SW 1271 (cell line): ENCODE measurements at regions not wholly inside any gene's neighbourhood (a gene's known extent, or its start where the extent isn't known, plus 50 kb on each side); places are given as distances from the start of the nearest gene placed in this dataset.
"Not testable (repeated sequence)": the region's sequence is repeated elsewhere in the genome, so short reads cannot be mapped to it uniquely, and the experiment has no call there.

Experiments
- DNase-seq, 2 experiments: peaks; one replicate each; lab custom pipeline; 2025; lab: John Stamatoyannopoulos, UW

DNA sequence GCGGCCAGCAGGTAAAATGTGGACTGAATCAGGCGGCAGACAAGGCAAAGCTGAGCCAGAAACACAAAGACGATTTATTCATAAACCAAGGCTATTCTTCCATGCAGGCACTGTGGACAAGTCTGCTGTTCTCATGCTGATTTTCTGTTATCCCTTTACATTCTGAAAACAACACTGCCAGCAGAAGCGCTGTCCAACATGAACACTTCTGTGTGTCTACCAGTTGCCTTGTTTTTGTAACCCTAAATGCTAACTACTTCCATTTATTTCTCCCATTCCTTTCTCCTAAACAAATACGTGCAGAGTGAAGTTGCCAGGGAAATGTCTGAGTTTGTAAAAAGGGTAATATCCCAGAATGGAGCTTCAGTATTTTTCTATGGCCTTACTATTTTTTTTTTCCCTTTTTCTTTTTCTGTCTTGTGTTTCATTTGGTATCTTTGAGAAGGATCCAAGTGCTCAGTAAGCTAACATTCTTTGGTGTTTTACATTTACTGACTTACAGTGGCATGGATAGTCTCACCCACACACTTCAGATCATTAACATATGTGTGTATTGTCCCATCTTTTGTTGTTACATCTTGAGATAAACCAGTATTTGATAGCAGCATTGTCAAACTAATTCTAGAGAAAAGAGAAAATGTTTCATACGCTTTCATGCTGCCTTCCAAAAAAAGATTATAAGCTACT lies 1308.9 kb upstream of the MAP3K7 start:
- DNase-seq, result no peak

DNA sequence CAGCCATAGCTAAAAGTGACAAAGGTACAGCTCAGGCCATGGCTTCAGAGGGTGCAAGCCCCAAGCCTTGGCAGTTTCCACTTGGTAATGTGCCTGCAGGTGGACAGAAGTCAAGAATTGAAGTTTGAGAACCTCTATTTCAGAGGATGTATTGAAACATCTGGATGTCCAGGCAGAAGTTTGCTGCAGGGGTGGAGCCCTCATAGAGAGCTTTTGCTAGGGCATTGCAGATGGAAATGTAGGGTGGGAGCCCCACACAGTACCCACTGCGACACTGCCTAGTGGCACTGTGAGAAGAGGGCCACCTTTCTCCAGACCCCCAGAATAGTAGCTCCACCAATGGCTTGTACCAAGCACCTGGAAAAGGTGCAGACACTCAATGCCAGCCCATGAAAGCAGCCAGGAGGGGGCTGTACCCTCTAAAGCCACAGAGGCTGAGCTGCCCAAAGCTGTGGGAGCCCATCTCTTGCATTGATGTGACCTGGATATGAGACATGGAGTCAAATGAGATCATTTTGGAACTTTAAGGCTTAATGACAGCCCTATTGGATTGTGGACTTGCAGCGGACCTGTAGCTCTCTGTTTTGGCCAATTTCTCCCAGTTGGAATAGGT lies 1299.4 kb upstream of the MAP3K7 start:
- DNase-seq, result no peak

DNA sequence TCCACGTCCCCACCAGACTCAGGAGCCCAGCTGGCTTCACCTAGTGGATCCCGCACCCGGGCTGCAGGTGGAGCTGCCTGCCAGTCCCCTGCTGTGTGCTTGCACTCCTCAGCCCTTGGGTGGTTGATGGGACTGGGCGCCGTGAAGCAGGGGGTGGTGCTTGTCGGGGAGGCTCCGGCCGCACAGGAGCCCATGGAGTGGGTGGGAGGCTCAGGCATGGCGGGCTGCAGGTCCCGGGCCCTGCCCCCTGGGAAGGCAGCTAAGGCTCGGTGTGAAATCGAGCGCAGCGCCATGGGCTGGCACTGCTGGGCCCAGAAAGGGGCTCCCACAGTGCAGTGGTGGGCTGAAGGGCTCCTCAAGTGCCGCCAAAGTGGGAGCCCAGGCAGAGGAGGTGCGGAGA lies 1294.9 kb upstream of the MAP3K7 start:
- not testable (repeated sequence) for DNase-seq

DNA sequence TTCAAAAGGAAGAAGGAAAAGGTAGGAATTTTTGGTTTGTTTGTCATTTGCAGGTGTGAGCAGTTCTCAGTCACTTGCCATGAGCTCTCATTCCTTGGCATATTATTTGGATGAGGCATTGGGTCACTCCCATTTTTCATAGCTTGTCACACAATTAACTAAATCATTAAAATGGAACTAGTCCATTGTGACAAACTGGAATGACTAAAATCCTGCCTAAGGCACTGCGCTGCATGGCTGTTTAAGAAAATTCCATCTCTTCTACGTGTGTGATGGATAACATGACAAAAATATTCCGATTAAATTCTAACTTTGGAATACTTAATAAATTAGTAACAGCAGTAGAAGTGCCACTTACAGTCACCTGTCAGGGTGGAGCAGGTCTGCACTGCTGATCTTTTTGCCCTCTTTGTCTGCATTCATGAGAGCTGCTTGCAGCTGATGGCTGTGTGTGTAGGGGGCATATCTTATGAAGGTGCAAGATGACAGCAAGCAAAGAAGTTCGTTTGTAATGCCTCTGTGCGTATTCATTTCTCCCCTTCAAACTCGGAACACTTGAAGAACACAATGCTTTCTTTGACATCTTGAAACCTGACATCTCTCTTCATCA lies 1292.6 kb upstream of the MAP3K7 start:
- DNase-seq, result no peak

DNA sequence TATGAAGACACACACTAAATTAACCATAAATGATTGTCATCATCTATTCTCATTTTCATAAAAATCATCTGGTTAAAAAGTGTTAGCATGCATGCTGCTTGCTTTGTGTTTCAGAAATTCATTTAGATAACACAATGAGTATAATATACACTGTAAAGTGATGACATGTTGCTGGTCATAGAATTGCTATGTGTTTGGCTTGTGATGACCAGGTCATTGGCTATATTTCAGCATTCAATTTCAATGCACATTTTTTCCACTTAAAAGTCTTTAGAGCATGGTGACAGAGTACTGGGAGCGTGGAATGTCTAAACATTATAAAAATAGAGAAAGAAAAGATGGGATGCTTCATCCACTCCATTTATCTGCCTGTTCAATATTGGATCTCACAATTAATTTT lies 1291.1 kb upstream of the MAP3K7 start:
- DNase-seq, result no peak

DNA sequence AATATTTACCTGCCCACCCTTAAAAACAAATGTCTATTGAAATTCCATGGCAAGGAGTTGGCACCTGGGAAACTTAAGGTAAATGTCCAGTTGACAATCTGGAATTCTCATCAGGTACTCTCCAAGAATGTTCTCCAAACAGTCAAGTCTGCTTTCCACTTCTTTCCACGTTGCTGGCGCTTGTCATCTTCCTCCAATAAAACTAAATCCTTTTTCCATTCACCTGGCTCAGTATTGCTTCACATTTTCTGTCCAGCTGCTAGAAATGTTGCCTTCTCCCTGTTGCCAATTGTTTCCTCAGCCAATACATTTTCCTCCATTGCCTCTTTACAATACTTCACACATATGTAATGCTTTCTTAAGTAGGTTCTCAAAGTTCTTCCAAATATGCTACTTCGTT lies 1288.1 kb upstream of the MAP3K7 start:
- DNase-seq, result no peak

DNA sequence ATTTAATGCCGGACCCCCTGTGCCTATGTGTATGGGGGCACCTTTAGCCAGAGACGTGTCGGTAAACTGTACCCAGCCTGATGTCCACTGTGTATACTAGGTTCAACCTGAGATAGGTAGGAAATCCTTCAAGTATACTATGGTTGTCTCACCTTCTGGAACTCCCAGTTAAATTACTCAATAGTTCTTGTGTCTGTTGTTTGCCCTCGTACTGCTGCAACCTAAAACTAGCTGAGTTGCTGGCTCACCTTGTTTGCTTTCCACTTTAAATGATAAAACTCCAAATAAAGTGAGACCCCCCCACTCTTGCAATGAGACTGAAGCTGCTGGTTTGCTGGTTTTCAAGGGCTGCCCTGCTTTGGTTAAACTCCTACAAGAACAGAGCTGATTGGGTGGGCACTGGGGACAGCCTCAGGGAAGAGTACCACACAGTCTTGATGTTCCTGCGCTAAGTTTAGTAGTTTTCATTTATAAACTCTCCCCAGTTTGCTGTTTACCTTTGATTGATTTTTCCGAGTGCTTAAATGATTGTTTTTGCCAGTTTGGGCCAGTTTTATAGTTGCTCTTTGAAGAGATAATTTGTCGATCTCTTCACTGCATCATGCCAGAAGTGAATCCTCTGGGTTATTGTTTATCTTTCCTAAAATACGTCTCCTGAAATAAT lies 1281.8 kb upstream of the MAP3K7 start:
- no peak for DNase-seq

DNA sequence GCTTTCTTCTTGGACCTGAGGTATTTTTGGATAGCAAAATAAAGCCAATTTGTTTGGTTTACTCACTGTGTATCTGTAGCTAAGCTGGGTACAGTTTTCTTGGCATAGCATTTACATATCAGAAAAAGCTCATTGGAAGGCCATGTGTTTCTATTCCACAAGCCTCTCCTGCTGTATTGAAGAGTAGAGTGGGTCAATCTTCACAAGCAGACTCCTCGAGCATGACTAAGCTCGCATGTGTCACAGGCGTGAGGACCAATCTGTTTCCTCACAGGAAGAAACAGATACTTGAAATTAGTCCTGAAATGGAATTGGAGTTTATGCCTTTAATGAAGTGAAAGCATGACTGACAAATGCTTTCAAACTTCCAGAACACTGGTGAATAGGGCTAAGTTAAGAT lies 1279.0 kb upstream of the MAP3K7 start:
- no peak for DNase-seq

DNA sequence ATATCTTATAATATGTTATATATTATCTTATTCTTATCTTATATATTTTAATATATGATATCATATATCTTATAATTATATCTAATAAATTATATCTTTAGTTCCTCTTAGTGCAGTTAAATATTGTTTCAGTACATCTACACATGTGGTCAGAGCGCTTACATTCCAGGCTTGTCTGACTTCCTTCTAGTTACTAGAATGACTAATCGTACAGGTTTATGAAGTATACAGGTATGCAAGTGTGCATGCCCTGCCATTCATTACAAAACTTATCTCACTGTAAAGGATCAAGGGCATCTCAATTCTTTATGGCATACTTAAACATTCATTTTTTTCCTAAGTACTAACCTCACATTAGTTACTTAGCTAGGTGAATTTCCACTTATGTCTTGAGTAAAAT lies 1278.0 kb upstream of the MAP3K7 start:
- no peak for DNase-seq

DNA sequence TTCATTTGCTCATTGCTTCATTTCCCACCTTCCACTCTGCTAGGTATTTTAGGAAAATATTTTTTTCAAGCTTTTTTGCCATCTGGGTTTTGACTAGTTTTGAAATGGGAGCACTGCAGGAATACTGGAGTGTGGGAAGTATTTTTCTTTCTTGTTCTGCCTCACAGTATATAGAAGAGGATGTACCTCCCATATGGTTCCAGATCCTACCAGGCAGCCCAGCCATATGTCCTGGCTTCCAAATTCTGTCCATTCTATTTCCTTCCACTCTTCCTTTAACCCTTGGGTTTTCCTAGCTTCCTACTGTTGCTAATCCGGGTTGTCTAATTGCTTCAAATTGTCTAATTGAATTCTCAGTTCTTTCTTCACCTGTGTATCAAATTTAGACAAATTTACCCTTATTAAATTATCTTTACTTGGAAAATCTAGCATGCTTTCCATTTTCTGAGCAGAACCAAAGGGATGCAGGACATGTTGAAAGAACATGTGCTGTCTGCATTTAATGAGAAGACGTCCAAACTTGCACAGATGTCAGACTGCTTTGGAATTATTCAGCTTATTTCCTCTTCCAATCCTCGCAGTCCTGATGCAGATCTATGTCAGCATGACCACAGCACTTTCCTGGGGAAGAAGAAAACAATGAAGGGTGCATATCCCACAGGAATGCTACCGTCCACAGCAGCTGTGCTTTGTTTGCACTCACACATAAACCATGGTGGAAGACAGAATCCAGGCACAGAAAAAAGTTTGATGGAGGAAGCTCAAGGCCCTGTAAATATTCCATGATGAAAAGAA lies 1273.9 kb upstream of the MAP3K7 start:
- no peak for DNase-seq

DNA sequence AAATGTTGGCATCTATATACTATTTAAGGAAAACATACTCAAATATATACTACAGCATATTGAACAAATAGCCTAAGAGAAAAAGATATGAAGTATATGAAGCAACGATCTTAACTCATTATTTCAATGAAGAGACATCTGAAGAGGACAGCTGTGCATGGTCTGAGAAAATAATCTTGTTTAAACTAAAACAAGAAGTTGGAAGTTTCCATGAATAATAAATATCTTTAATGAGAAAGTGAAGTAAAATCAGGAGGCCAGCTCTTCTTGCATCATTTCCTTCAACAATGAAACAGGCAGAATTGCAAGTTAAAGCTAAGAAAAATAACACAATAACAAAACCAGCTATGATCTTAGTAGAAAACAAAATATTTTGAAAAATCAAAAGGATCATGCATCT lies 1265.4 kb upstream of the MAP3K7 start:
- DNase-seq, result no peak

DNA sequence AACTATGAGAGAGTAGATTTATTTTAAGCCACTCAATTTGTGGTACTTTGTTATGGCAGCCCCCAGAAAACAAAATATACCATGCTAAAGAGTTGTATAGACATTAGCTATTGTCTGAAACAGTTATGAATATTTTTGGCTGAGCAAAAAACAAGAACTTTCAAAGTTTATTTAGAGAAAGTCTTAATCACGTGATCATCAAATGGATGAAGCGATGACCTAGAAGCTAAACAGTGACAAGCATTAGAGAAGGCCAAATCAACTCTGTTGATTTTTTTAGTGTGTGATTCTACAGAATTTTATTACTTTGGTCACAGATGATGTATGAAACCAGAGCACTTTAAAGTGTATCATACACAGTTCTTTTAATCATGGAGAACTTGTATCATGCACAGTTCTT lies 1247.9 kb upstream of the MAP3K7 start:
- no peak for DNase-seq

DNA sequence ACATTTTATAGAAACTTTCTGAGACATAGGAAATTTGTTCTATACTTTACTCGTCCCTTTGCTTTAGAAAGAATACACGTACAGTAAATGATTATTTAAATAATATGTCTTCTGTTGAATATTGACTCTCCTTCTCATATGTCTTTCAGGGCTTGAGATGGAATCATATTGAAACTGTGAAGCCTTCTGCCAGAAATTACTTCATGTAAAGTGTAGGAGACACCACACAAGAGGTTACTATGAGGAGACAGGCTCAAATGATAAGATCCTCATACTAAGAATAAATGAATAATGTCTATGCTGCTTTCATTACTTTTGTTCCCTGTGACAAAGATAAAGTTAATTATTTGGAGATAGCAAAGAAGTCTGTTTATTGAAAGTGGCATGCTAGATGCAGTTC lies 1240.3 kb upstream of the MAP3K7 start:
- DNase-seq, result no peak

DNA sequence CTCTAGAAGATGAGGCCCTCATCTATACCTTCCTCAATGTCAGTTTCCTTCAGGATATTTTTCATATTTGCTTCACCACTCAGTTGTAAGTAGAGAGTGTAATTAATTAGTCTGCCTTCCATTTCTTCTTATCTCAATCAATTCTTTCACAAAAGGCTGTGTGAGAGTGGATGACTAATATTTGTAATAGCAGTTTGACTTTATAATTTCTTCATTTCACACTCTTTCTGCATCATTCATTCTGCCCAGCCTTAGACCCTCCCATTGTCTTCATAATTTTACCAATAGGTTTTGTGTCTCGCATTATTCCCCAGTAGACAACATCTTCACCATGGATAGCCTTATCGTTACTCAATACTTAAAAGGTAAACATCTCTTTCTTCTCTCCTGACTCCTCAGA lies 1239.3 kb upstream of the MAP3K7 start:
- no peak for DNase-seq

DNA sequence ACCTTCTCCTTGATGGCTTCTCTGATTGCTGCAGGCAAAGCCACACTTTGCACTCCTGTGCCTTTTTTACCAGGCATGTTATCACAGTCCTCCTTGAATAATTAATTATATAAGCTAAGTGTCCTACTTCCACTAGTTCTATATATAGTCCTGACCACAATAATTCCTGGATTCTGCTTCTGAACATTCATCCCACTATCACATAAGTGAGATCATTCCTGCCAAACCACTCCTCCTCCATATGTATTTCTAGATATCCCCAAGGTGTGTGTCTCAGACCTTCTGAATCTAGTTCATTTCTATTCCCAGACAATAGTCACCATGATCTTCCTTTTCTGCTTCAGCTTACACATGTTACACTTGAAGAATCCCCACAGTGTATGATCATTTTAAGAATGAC lies 1237.5 kb upstream of the MAP3K7 start:
- no peak for DNase-seq

DNA sequence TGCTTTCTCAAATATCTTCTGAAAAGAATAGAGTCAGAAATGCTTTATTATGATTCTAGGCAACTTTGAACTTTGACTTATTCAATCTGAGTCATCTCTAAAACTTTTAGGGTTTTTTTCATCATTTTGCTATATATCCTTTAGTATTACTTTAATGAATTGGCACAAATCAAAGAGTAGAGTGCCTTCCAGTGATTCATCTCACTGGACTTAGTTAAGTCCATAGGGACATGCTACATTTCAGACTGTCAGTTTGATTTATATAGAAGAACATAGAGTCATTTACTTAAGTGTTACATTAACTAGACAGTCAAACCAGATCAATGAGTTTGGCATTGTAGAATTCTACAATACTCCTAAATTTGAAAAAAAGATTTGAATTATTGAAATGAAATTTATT lies 1235.7 kb upstream of the MAP3K7 start:
- no peak for DNase-seq

DNA sequence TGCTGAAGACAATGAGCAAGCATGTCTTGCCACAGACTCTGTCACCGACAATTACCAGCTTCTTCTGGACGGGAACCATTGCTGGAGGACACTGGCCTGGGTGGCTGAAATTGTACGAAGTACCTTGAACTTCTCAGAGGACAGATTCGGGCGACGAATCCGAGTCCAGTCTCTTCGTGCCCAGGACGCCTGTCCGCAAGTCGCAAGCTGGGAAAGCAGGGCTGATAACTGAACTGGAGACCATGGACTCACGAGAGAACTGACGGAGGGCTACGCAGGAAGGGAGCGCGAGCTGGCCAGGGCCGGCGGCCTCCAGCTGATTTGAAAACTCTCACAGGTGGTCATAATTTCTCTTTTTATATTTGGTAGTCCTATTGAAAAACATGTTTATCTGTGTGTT lies 1229.5 kb upstream of the MAP3K7 start:
- no peak for DNase-seq

DNA sequence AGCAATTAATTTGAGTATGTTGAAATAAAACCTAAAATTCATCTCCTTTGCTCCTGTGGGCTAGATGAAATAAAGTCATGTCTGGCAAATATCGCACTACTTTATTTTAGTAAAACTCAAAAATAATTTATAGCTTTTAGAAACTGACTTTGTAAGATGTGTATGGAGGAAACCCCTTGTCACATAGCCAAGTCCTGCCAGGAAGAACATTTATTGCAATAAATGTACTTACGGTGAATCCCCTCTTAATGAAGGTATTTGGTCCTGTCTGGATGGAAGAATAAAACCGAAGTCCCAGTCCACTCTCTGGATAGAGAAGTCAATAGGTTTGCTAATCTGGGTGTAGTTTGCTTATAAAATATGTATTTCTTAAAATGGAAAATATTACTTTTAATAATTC lies 1226.8 kb upstream of the MAP3K7 start:
- no peak for DNase-seq

DNA sequence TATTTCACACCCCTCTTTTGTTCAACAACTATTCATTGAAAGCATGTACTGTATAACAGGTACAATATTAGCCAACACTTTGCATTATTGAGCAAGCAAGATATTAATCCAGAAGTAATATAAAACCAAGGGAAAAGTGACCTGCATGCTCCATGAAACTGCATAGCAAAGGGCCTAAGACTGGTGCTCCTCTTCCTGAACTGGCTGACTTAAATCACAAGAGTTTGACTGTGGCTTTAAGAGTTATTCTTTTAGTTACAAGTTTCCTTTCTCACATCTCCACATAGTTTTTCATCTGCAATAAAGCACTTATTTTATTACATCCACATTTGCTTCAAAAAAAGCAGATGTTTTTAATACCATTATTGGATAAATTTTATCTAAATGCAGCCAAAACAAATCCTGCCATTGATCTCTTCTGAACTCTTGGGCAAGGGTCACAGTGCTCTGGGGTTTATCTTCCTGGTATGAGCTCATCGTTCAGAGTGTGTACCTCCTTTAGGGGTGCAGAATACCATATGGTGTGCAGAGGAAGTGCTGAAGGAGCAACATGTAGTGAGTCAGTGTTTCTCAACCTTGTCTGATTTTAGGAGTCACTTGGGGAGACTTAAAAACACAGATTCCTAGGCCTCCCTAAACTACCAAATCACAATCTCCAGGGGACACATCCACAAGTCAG lies 1225.9 kb upstream of the MAP3K7 start:
- DNase-seq, result no peak

DNA sequence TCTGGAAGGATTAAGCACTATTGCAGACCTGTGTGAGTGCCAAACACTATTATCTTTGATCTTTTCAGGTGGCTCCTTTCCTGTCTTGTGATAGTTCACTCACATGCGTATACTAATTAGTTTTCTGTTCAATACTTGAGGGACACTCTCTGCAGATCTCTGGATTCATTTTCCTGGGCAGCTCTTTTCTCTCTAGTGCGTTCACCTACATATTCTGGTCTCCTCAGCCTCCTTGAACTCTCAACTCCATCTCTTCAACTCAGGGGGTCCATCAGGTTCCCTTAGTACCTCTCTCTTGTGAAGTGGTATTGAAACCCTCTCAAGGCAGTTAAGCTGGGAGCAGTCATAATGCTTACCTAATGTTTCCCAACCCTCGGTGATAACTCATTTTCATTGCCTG lies 1218.1 kb upstream of the MAP3K7 start:
- no peak for DNase-seq

DNA sequence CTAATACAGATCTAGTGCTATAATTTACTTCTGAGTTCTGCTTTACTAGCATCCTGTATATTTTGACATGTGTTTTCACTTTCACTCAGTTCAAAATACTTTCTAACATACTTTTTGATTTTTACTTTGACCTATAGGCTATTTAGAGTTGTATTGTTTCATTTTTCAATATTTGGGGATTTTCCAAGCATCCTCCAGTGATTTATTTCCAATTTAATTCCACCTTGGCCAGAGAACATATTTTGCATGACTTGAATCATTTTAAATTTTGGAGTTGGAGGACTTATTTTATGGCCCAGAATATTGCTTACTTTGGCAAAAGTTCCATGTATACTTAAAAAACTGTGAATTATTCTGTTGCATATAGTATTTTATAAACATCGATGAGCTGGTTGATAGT lies 1215.6 kb upstream of the MAP3K7 start:
- DNase-seq, result no peak

DNA sequence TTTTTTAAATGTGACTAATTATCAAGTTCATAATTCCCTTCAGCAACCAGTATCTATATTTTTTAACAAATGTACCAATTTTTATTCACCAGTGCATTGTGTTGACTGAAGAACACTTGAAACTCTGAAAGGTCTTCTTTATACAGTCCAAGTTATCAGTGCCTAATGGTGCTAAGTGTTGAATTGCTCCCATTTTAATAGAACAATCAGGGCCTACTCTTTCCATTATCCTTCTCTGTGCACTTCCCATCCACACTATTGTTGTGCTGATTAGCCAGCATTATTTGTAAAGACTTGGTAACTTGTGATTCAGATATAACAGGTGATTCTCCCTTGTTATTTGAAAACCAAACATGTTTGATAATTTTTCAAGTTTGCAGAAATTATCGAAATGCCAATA lies 1209.7 kb upstream of the MAP3K7 start:
- no peak for DNase-seq
